ELR (cell line): ENCODE measurements at regions not wholly inside any gene's neighbourhood (a gene's known extent, or its start where the extent isn't known, plus 50 kb on each side); places are given as distances from the start of the nearest gene placed in this dataset.
A peak's percentile ranks its signal among the peaks of the same experiment; 100 is the strongest.

ENCODE experiments used
- DNase-seq: peaks from one replicate; pipeline ENCODE4 v3.0.0-alpha.2; 2015; ENCODE audit warnings: low read depth

DNA sequence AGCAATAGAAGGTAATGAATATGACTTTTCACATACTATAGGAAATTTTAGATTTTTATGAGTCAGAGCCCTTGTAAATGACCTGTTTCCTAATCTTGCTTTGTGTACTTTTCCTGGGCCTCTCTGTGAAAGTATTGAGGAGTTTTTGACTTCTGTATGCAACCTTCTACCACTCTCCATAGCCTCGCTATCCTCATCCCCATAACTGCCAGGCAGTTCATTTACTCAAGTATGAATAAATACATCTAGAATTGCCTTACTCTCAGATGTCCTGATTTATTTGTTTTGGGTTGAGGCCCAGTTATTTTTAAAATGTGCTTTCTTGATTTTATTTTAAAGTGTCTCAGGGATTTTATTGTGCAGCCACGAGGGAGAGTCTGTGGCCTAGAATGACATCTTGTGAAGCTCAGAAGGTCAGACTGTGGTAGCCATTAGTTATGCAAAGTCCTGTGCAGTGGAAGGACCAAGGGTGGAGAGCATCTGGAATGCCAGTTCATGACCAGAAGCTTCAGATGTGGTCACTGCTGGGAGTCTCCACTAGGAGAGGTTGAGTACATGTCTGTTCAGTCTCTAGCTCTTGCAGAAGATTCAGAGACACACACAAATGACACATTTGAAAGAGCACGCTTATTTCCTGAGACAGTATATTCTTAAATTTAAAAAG, 346.2 kb upstream of the IMPG1 start:
- no peak for DNase-seq

DNA sequence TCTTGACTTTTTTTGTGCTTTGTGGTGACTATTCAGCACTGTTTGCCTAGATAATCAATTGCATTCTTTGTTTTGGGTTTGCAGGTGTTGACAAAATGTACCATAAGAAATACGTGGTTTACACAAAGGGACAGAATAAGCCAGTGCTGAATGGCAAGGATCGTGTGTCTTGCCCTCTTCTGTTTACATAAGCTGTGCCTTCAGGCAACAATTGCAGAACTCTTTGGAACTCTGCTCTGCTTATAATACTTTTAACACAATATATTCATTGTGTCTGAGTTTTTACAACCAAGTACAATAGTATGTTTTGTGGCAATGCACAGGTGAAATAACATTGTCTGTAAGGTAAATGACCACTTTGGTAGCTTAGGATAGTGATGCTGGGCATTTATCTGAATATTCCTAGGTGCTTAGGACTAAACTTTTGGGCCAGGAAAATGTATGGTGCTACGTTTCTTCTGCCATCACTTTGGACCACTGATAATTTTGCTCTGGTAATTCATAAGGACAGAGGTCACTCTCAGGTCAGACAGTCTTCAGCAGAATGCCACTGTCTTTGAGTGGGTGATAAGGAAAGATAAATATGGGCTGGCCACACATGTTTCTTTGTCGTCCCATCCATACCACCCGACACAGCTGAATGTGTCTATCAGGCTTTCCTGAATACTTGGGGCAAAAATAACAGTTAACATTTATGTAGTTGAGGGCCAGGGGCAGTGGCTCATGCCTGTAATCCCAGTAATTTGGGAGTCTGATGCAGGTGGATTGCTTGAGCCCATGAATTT, 344.6 kb upstream of the IMPG1 start:
- DNase-seq, result no peak

DNA sequence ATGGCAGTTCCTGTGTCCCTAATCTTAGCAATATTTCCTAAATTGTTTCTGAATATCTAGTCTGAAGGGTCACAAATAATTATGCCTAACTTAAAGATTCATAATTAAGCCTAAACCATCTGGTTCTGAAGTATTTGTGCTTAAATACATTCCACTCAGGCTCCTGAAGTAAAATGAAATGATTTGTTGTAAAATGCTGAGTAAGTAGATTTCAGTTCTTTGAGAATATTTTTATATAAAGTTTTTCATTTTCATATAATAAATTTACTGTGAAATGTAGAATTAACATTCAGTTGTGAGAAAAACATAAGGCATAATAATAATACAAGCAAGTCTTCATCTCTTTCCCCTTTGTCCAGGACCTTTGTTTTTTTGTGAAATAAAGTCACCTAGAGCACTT, 330.6 kb upstream of the IMPG1 start:
- DNase-seq, result no peak

DNA sequence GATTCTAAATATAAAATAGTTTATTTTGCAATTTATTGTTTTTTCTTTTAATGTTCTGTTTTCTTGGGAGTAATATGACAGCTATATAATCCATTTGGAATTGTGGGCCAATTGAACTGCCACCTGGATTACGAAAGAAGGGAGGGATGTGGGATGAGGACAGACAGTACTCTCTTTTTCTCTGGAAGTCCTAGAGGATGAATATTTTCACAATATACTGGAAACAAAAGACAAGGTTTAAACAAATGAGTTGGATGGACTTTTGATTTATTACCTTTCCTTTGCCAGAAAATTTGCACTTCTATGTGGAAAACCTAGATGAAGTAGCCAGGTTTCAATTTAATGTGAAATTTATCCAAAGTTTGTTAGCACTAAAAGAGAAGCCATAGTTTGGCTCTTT, 325.5 kb upstream of the IMPG1 start:
- DNase-seq, result no peak

DNA sequence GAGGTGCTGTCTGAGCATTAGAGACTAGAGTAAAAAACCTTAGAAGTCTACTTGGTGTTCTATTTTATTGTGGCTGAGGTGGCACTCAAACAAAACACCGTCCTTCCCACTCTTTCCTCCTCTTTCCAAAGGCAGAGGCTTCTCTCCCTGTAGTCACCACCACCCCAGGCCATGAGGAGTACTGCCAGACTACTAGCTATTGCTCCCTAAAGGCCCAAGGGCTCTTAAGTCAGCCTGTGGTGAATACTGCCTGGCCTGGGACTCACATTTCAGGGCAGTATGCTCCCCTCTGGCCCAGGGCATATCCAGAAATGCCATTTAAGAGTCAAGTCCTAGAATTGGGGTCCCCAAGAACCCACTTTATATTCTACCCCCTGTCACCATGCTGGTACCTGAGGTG, 309.7 kb upstream of the IMPG1 start:
- no peak for DNase-seq

DNA sequence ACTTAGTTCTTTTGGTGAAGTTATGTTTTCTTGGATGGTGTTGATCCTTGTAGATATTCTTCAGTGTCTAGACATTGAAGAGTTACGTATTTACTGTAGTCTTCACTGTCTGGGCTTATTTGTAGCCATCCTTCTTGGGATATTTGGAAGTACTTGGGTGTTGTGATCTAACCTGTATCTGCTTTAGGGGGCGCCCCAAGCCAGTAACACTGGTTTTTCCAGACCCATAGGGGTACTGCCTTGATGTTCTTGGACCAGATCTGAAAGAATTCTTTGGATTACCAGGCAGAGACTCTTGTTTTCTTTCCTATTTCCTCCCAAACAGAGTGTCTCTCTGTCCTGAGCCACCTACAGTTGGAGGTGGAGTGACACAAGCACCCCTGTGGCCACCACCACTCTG, 309.1 kb upstream of the IMPG1 start:
- DNase-seq, result no peak

DNA sequence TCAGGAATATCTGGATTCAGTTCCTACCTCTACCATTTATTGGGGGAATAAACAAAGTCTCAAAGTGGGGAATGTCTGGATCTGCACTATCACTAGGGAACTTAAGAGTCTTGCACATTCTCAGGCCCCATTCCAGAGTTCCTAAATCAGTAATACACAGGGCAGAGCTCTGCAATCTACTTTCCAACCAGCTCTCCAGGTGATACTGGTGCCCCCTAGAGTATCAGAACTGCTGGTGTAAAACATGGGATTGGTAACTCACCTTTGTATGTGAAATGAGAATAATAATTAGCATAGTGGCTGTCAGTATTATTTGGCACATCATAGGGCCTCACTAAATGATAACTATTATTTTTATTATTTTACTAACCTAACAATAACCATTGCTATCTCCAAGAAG, 278.8 kb upstream of the IMPG1 start:
- DNase-seq, result peak; percentile 8

DNA sequence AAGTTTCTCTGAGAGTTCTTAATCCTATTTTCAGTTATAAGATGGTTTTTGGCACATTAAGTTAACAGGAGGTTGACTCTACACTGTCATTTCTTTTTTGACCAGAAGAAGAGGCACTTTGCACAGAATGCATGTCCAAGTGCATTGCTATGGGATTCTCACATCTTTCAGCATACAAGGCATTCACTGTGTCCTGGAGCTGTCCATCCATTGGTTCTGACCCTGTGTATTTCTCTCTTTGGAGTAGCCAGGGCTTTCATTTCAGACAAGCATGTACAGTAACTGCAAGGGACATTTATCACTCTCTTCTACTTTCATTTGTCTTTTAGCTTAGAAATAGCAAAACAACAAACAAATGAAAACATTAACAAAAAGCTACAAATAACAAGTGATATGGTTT, 275.1 kb upstream of the IMPG1 start:
- DNase-seq, result no peak

DNA sequence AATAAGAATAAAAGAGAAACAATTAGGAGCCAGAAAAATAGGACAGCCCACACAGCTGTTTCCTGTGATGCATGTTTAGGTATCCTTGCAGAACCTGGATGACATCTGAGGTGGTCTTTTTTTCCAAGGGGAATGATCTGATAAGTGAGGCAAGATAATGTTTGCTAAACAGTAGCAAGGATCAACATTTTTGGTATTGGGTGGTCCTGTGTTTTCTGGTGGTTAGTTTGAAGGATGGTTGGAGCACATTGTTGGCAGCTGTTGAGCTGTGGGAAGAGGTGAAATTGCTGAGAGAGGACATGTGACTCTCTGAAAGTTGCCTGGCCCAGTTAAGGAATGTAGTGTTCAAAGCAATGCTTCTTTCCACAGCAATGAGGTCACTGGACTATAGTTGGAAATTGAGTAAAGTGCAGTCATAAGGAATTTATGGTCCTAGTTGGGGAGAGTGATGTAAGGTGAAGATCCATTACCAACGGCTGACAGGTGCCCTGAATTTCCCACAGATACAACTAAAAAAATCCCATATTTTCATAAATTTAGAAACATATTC, 270.2 kb upstream of the IMPG1 start:
- DNase-seq, result no peak

DNA sequence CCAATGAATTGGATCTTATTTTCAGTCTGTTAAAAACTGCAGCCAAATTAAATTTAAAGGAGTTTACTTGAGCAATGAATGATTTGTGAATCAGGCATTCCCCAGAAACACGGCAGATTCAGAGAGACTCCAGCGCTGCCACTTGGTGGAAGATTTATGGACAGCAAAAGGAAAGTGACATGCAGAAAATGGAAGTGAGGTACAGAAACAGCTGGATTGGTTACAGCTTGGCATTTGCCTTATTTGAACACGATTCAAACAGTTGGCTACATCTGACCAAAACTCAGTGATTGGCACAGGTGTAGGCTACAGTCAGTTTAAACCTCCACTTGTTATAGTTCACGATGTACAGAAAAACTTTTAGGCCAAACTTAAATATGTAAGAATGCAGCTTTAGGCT, 257.6 kb upstream of the IMPG1 start:
- no peak for DNase-seq

DNA sequence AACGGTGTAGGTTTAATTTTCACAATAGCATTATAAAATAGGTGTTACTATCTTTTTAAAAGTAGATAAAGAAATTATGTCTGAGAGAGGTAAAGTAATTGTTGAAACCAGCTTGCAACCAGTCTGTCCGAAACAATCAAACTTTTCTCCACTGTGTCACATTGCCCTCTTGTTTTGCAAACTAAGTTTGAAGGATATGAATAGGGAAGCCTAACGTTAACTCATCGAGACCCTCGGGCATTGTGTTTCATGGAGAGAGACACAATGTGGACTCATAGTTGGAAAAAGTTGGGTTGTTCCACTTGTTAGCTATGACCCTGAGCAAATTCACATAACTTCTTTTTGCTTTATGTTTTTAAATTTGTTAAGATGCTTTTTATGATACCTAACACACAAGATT, 254.4 kb upstream of the IMPG1 start:
- DNase-seq, result no peak
